DND-41 (cell line): ENCODE measurements at regions not wholly inside any gene's neighbourhood (a gene's known extent, or its start where the extent isn't known, plus 50 kb on each side); places are given as distances from the start of the nearest gene placed in this dataset.

ENCODE experiments used
- ATAC-seq: fragments of 200-7000 bp; cut with Tn5 transposase; 3 replicates; pipeline ENCODE4 v1.9.1; 2021; ENCODE audit warnings: low read depth; ENCODE audit not compliant: insufficient read depth
- DNase-seq: peaks from one replicate; pipeline ENCODE4 v3.0.0-alpha.2; 2020
- H2AFZ ChIP-seq: 2 replicates; pipeline ENCODE4 v1.6.0; 2012; ENCODE audit warnings: low read depth, low read length
- H3K27ac ChIP-seq: 2 replicates; pipeline ENCODE4 v1.5.1; 2012; ENCODE audit warnings: low read length, inconsistent platforms
- H3K27me3 ChIP-seq: fragments of 200-600 bp; sonication (generic); 2 replicates; pipeline ENCODE4 v1.6.0; 2012; ENCODE audit warnings: low read length, mild to moderate bottlenecking, inconsistent platforms; ENCODE audit not compliant: insufficient read depth, poor library complexity
- H3K36me3 ChIP-seq: 2 replicates; pipeline ENCODE4 v1.5.1; 2012; ENCODE audit warnings: low read length, inconsistent platforms; ENCODE audit not compliant: insufficient read depth
- H3K4me1 ChIP-seq: 2 replicates; pipeline ENCODE4 v1.5.1; 2012; ENCODE audit warnings: mild to moderate bottlenecking, low read length; ENCODE audit not compliant: insufficient read depth
- H3K4me2 ChIP-seq: 2 replicates; pipeline ENCODE4 v1.6.0; 2012; ENCODE audit warnings: mild to moderate bottlenecking, moderate library complexity, low read length, inconsistent platforms; ENCODE audit not compliant: insufficient read depth
- H3K4me3 ChIP-seq, 2 experiments: fragments of 200-600 bp in 1 of 2; shearing (Covaris generic) in 1 of 2; 2 replicates each; pipeline ENCODE4 v1.5.1; 2012 to 2016; ENCODE audit warnings: inconsistent platforms in 2 of 2, low read length in 2 of 2, mild to moderate bottlenecking in 2 of 2, low read depth in 1 of 2, moderate library complexity in 1 of 2
- H3K79me2 ChIP-seq: 2 replicates; pipeline ENCODE4 v1.6.0; 2012; ENCODE audit warnings: low read length, inconsistent platforms; ENCODE audit not compliant: insufficient read depth
- H3K9ac ChIP-seq: 2 replicates; pipeline ENCODE4 v1.6.0; 2012; ENCODE audit warnings: low read depth, mild to moderate bottlenecking, inconsistent platforms, low read length, moderate library complexity
- H3K9me3 ChIP-seq: 2 replicates; pipeline ENCODE4 v1.5.1; 2012; ENCODE audit warnings: low read length, moderate library complexity, mild to moderate bottlenecking, inconsistent platforms; ENCODE audit not compliant: insufficient read depth, severe bottlenecking
- H4K20me1 ChIP-seq: 2 replicates; pipeline ENCODE4 v1.6.0; 2012; ENCODE audit warnings: low read length; ENCODE audit not compliant: insufficient read depth
- EZH2 ChIP-seq: IDR thresholded peaks from 3 replicates; pipeline ENCODE4 v1.6.1; 2012; ENCODE audit warnings: borderline replicate concordance, low read depth, mild to moderate bottlenecking, moderate library complexity, low read length, inconsistent platforms; ENCODE audit not compliant: severe bottlenecking
- TF ChIP-seq, protein P1 (sequence below): IDR thresholded peaks from 2 replicates; pipeline ENCODE4 v1.5.1; 2012; ENCODE audit warnings: borderline replicate concordance, low read length, moderate library complexity, mild to moderate bottlenecking; ENCODE audit not compliant: poor library complexity, severe bottlenecking; ENCODE audit errors: extremely low read depth

DNA sequence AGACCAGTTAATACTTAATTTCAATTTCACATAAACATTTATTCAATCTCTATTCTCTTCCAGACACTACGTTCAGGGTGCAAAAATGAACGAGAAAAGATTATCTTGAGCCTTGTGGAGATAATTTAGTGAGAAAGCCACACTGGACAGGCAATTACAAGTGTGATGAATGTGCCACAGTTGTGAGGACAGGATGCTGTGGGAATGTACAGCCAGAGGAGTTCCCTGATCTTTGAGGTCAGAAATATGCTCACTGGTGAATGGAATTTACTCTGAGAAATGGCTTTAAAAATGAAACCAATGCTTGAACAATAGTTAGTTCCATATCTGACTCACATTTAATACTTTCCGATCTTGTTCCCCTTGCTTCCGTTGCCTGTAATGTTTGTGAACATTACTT lies 864.8 kb downstream of the GATA3 start:
- ATAC-seq (no peak), DNase-seq (no peak)
- no peak overlapping the region for H3K9ac ChIP-seq
- no peaks in the 10 kb centered on the region for H4K20me1 ChIP-seq
- no peaks in the 10 kb centered on the region for H3K36me3 ChIP-seq
- TF ChIP-seq EZH2 = no peak
- TF ChIP-seq, protein P1, sequence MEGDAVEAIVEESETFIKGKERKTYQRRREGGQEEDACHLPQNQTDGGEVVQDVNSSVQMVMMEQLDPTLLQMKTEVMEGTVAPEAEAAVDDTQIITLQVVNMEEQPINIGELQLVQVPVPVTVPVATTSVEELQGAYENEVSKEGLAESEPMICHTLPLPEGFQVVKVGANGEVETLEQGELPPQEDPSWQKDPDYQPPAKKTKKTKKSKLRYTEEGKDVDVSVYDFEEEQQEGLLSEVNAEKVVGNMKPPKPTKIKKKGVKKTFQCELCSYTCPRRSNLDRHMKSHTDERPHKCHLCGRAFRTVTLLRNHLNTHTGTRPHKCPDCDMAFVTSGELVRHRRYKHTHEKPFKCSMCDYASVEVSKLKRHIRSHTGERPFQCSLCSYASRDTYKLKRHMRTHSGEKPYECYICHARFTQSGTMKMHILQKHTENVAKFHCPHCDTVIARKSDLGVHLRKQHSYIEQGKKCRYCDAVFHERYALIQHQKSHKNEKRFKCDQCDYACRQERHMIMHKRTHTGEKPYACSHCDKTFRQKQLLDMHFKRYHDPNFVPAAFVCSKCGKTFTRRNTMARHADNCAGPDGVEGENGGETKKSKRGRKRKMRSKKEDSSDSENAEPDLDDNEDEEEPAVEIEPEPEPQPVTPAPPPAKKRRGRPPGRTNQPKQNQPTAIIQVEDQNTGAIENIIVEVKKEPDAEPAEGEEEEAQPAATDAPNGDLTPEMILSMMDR = no peak
- no peak overlapping the region for H3K27ac ChIP-seq
- no peak overlapping the region for H3K4me2 ChIP-seq
- no peaks in the 10 kb centered on the region for H3K4me1 ChIP-seq
- peak overlapping the region; percentile 44; the same call in 1 of the 2 replicates for H2AFZ ChIP-seq
- H3K9me3 ChIP-seq = no peaks in the 10 kb centered on the region
- no peaks in the 10 kb centered on the region for H3K79me2 ChIP-seq
- no peak overlapping the region for H3K4me3 ChIP-seq
- no peaks in the 10 kb centered on the region for H3K27me3 ChIP-seq

DNA sequence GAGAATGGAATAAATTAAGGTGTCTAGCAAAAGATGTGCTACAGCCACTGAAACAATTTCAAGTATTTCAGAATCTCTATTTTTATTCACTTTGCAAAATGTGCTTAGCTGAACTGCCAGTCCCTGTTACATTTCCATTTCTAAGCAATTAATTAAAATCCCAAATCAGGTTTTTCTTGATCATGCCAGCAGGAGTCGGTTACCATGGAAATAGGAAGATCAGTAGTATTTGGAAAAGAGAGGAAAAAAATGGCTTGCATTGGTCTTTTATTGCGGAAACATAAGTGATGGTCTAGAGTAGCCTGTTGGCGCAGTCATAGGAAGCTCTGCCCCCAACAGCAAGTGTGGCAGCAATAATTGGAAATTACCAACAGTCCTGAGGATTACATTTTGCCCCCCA lies 867.1 kb downstream of the GATA3 start:
- Histone ChIP-seq H3K4me2 (no peak overlapping the region), H3K79me2 (no peaks in the 10 kb centered on the region), H3K27ac (no peak overlapping the region), H3K9ac (no peak overlapping the region), H3K9me3 (no peaks in the 10 kb centered on the region), H3K36me3 (no peaks in the 10 kb centered on the region), H3K4me1 (no peaks in the 10 kb centered on the region), H4K20me1 (no peaks in the 10 kb centered on the region), H2AFZ (no peak overlapping the region), H3K27me3 (no peaks in the 10 kb centered on the region), H3K4me3 (no peak overlapping the region)
- TF ChIP-seq, protein P1 = no peak
- ATAC-seq (no peak), DNase-seq (no peak)

DNA sequence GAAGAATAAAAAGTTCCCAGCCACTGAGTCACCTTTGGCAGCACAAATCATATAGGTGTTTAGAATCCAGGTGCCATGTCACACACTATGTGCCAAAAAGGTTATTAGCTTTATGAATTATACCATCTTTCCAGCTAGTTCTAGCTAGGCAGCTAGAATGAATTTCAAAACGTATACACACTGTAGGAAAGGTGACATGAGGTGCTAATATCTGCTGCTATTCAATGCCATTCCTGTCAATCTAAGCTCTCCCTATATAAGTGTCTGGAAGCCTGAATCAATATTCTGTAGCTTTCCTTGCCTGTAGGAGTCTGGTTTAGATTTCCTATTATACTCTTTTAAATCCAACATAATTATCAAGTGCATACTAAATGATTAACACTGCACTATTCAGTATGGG lies 868.6 kb downstream of the GATA3 start:
- Histone ChIP-seq H3K79me2 (no peaks in the 10 kb centered on the region), H3K36me3 (no peaks in the 10 kb centered on the region), H3K9ac (no peak overlapping the region), H3K27me3 (no peaks in the 10 kb centered on the region), H3K4me1 (no peaks in the 10 kb centered on the region), H4K20me1 (no peaks in the 10 kb centered on the region), H3K27ac (no peak overlapping the region), H3K4me3 (no peak overlapping the region), H2AFZ (no peak overlapping the region), H3K9me3 (no peaks in the 10 kb centered on the region), H3K4me2 (no peak overlapping the region)
- DNase-seq (no peak), ATAC-seq (no peak)
- TF ChIP-seq, protein P1 = no peak
- no peak for TF ChIP-seq EZH2

DNA sequence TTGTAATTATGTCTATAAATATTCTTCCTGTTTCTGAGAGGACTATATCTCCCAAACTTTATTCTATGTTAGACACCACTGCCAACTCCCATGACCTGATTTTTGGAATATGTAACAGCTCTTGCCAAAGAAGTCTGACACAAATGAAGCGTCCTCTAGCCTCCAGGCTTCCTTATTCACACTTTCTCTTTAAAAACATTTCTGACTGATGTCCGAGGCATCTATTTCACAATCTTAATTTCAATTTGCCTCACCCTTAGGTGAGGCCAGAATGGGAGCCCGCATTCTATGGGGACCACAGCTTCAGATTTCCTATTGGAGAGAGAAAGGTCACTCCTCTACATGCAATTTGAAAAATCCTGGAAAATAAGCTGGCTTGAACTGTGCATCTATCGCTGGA lies 873.2 kb downstream of the GATA3 start:
- no peak overlapping the region for H3K9ac ChIP-seq
- H3K4me2 ChIP-seq = no peak overlapping the region
- H3K27ac ChIP-seq = no peak overlapping the region
- H3K4me3 ChIP-seq = no peak overlapping the region
- H3K9me3 ChIP-seq = no peaks in the 10 kb centered on the region
- no peak overlapping the region for H2AFZ ChIP-seq
- H3K27me3 ChIP-seq = no peaks in the 10 kb centered on the region
- H3K36me3 ChIP-seq = no peaks in the 10 kb centered on the region
- H3K79me2 ChIP-seq = no peaks in the 10 kb centered on the region
- no peaks in the 10 kb centered on the region for H3K4me1 ChIP-seq
- H4K20me1 ChIP-seq = no peaks in the 10 kb centered on the region
- TF ChIP-seq, protein P1 = no peak
- TF ChIP-seq EZH2 = no peak
- ATAC-seq (no peak), DNase-seq (no peak)
